ENCODE measurements at regions not wholly inside any gene's neighbourhood (a gene's known extent, or its start where the extent isn't known, plus 50 kb on each side); places are given as distances from the start of the nearest gene placed in this dataset.

DNA sequence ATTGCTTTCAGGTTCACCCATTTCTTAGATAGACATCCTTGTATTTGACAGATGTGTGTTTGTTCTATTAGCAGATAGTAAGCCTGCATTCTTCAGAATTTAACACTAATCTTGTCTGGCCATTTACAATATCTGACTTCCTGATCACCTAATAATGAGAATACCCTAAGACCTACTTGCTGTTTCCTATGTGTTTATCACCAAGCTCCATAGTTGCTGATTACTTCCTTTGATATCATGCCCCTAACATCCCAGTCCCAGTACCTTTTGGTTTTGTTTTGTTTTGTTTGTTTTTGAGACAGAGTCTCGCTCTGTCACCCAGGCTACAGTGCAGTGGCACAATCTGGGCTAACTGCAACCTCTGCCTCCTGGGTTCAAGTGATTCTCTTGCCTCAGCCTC is 143.6 kb upstream of the DST start:
- TF ChIP-seq ATF3 (IDR thresholded peaks at IDR 0.05): no peak
- TF ChIP-seq, protein P1, sequence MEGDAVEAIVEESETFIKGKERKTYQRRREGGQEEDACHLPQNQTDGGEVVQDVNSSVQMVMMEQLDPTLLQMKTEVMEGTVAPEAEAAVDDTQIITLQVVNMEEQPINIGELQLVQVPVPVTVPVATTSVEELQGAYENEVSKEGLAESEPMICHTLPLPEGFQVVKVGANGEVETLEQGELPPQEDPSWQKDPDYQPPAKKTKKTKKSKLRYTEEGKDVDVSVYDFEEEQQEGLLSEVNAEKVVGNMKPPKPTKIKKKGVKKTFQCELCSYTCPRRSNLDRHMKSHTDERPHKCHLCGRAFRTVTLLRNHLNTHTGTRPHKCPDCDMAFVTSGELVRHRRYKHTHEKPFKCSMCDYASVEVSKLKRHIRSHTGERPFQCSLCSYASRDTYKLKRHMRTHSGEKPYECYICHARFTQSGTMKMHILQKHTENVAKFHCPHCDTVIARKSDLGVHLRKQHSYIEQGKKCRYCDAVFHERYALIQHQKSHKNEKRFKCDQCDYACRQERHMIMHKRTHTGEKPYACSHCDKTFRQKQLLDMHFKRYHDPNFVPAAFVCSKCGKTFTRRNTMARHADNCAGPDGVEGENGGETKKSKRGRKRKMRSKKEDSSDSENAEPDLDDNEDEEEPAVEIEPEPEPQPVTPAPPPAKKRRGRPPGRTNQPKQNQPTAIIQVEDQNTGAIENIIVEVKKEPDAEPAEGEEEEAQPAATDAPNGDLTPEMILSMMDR (IDR thresholded peaks at IDR 0.05; ENCODE audit: low read depth, low read length, missing input control): no peak
- TF ChIP-seq TAF1 (conservative IDR thresholded peaks at IDR 0.05): no peak
